HG03469 (cell line): ENCODE measurements at regions not wholly inside any gene's neighbourhood (a gene's known extent, or its start where the extent isn't known, plus 50 kb on each side); places are given as distances from the start of the nearest gene placed in this dataset.
A peak's percentile ranks its signal among the peaks of the same experiment; 100 is the strongest.

Experiments used
- ATAC-seq: cut with Tn5 transposase; IDR thresholded peaks from one replicate; pipeline ENCODE4 v1.9.1; 2021; ENCODE audit warnings: mild to moderate bottlenecking, moderate library complexity, moderate number of reproducible peaks; ENCODE audit not compliant: unreplicated experiment

- ATAC-seq, result no peak
These were observed 426.5 kb downstream of the UTRN start for GRCh38 chr6:144711661-144712060.

DNA sequence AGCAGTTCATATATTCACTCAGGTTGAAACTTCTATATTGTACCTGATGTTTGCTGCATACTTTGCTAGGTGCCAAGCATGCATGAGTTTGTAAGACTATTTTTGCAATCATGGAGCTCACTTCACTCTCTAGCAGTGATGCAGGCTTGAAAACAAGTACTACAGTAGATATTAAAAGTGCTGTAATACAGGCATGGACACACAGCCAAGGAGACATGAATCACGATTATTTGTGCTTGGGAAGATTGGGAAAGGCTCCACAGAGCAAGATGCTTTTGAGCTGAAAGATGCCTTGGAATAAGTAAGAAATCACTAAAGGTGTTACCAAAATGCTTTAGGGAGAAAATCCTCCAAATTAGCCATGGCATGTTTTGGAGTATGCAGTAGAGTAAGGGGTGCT, 427.4 kb downstream of the UTRN start:
- no peak for ATAC-seq

DNA sequence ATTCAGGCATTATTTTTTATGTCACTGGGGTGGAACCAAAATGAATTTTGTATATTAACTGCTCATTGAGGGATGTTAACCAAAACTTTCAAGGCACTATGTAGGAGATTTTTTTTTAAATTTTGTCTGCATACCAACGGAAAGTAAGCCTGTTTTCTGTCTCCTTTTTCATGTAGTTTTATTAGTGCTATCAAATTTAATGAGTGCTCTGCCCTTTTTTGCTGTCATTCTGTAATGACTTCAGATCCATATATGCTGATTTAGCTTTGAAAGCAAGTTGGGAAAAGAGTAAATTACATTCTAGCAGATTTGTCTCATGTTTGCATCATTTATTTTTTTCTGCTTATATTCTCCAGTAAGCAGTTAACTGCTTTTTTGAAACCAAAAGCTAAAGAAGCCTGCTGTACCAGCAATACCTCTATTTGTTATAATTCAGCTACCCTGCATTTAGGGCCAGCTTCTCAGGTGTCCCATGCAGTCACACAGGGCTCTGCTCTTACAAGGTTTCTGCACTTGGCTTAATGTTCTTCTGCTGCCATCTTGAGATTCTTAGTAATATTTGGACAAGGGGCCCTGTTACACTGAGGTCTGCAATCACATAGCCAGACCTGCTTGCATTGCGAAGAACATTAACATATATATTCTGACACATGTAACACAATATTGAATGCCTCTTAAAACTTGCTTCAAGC, 429.0 kb downstream of the UTRN start:
- no peak for ATAC-seq

GRCh38 chr6:144715344-144715743, 430.2 kb downstream of the UTRN start:
- ATAC-seq, result no peak

DNA sequence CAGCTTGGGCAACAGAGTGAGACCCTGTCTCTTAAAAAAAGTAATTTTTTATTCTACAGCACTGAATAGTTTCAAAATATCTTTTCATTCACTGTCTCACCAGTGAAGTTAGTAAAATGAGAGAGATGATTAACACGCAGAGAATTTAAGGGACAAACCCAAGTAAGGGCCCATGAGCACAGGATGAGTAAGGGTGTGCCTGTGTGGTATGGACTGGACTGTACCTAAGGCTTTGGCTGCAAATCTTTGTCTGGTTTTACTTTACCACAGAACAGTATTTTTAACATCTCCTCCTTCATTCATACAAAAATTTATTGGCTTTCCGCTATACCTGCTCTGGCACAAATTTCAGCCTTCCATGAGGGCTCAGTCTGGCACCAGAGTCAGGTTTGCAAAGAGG, 433.3 kb downstream of the UTRN start:
- ATAC-seq, result no peak

GRCh38 chr6:144721232-144721631, 436.1 kb downstream of the UTRN start:
- ATAC-seq, result no peak

- no peak for ATAC-seq
These were observed 437.1 kb downstream of the UTRN start for GRCh38 chr6:144722154-144722737.

DNA sequence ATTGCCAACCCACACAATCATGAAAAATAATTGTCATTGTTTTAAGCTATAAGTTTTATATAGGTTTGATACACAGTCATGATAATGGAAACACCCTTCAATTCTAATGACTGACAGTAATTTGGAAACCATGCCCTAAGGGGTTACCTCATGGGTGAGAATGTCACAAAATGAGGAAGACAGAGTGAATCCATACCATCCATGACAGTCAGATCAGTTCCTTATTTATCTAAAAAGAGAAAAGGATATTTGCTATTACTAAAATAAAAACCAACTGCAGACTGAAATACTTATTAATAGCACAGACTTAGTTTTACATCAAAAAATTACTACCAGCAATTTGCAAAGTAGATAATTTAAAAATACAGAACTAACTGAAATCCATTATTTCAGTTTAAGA, 437.8 kb downstream of the UTRN start:
- no peak for ATAC-seq

DNA sequence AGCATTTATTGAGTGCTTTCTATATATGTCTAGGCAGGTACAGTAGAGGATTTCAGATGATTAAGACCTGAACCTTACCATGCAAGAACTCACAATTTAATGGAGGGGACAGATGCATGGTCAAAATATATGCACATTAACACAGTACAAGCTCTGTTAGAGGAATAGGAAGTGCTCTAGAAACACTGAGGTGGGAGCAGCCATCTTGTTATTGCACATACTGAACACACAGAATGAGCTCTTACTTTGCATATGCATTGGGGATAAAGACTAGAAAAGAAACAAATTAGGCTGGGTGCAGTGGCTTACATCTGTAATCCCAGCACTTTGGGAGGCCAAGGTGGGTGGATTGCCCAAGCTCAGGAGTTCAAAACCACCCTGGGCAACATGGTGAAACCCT, 438.3 kb downstream of the UTRN start:
- ATAC-seq, result no peak

DNA sequence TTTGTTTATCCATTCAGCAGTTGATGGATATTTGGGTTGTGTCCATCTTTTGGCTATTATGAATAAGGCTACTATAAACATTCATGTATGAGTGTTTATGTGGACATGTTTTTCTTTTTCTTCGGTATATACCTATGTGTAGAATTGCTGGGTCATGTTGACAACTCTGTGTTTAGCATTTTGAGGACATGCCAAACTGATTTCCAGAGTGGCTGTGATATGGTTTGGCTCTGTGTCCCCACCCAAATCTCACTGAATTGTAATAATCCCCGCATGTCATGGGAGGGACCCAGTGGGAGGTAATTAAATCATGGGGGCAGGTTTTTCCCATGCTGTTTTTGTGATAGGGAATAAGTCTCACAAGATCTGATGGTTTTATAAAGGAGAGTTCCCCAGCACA, 439.7 kb downstream of the UTRN start:
- ATAC-seq, result no peak

DNA sequence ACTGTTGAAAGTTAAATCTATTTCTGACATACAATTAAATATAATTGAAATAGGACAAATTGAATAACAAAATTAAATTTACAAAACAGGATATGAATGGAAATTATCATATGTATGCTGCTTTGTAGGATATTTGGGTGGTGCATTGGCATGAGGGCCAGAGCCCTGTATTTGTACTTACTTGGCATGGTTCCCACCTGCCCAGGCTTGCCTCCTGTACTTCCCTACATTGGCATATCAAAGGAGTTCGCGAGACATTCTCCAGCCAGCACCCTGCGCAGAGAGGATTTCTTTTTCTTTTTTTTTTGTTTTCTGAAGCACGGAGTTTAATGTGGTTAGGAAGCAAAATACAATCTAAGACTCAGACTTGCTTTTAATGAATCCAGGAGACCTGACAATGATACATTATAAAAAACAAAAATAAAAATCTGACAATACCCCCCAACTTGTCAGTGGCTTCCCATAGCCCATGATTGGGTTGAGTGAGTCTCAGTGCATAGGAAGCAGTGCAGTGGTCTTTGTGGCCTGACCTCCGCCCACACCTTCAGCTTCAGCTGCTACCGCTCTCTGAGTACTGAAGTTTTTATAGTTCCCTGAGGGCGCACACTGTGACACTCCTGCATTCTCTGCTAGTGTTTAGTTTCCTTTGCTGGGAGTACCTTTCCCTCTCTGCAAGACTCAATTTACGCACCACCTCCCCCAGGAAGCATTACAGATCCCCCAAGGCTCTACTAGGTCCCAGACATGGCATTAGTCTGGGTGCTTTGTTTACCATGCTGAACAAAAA, 440.8 kb downstream of the UTRN start:
- peak; percentile 67 for ATAC-seq

DNA sequence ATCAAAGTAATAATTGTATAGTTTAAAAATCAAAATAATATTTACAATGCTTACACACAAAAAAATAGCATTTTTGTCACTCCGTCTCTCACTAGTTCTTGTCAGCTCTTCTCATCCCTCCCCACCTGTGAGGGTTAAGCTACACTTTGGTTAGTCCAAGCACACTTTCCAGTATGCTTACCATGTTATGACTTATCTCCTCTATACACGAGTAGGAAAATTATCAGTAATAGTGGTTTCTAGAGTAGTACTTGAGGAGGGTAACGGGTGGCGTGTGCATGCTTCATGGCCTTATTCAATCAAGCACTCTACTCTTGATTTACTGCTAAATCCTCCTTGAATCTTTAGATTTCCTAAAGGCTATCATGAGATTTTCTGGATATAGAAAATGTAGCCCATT, 443.7 kb downstream of the UTRN start:
- ATAC-seq, result no peak

DNA sequence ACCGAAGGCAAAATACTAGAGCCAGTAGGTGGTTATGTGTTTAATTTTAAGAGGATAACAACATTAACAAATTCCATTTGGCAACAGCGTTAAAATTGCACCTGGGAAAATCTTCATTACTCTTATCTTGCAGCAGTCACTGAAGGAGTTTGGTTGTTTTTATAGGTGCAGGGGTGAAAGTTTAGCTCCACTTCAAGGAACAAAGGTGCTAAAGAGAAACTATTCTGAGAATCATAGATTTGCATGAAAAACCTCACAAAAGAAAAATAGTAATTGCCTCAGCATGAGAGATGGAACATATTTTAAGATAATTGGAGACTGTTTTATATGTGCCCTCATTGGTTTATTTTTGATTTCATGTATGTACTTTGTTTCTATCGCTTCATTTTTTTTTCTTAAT, 444.4 kb downstream of the UTRN start:
- no peak for ATAC-seq

- peak; percentile 35 for ATAC-seq
These were observed 445.0 kb downstream of the UTRN start for GRCh38 chr6:144730088-144730645.

GRCh38 chr6:144731229-144731628, 446.1 kb downstream of the UTRN start:
- ATAC-seq, result no peak

GRCh38 chr6:144736763-144737162, 451.6 kb downstream of the UTRN start:
- no peak for ATAC-seq

GRCh38 chr6:144737998-144738397, 452.9 kb downstream of the UTRN start:
- ATAC-seq, result no peak

DNA sequence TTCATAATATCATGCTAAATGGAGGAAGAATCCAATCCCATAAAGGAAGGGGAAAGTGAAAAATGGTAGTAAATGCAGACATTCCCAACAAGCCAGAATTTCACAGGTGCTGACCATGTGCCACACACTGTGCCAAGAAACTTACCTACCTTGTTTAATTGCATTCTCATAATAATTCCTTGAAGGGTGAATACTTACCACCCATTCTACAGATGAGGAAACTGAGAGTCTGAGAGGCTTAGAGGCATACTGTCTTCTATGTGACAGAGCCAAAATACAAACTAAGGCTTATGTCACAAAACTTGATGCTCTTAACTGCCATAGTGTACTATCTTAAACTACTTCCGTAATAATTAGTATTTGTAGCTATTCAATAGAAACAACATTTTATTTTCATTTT, 454.7 kb downstream of the UTRN start:
- ATAC-seq, result no peak

DNA sequence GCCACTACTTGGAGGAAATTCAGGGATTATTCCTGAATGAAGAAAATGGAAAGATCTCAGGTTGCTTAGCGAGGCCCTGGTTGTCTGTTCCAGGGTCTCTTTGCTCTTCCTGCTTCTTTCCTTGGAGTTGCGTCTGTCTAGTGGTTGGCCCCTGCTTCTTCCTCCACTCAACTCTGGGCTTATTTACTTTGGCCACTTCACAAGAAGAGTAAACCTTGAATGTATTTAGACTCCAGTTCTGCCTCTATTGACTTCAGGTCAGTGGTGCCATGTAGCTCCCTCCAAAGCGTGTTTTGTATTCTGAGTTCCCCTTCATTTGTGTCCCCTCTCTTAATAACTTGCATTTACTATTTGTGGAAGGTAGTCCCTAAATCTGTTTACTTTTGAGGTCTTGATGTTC, 456.5 kb downstream of the UTRN start:
- ATAC-seq, result no peak

- ATAC-seq, result no peak
These were observed 457.6 kb downstream of the UTRN start for GRCh38 chr6:144742779-144743178.

DNA sequence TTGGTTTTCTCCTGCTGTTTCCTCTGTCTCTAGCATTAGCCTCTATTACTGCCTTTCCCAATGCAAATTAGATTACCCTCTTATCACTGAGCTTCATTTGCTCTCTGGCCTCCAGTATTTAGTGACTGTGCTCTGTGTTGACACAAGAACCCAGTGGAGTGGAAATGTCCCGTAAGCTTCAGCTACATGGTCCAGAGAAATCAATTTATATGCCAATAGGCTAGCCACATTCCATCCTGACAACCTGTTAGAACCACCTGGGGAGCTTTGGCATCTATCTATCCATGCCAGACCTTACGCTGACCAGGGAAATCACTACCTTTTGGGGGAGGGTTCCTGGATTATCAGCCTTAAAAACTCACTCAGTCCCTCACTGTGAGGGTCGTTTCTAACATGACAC, 459.6 kb downstream of the UTRN start:
- no peak for ATAC-seq

DNA sequence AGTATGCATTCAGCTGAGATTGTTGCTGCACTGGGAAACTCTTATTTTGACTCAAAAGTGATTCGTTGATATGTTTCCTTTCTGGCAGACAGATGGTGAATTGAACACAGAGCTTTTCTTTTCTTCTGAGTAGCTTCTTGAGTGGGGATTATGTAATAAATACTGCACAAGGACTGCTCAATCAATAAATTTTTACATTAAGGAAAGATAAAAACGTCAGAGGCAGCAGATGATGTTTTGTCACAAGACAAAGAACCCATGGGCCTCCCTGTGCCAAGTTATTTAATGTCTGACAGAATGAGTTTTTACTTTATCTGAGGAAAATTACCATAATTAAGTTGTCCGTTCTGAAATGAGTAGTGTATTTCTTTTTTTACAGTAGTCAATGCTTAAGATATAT, 460.3 kb downstream of the UTRN start:
- no peak for ATAC-seq
